Muscle of leg (tissue), 3 donors: ENCODE measurements at regions not wholly inside any gene's neighbourhood (a gene's known extent, or its start where the extent isn't known, plus 50 kb on each side); places are given as distances from the start of the nearest gene placed in this dataset.

ENCODE experiments used
- DNase-seq: peaks from one replicate; pipeline ENCODE4 v3.0.0; 2013
- H3K27ac ChIP-seq: one replicate; pipeline ENCODE4 v1.5.1; 2013; ENCODE audit warnings: mild to moderate bottlenecking, low read length, control low read depth
- H3K27me3 ChIP-seq: one replicate; pipeline ENCODE4 v1.6.1; 2013; ENCODE audit warnings: low read length; ENCODE audit not compliant: control insufficient read depth, insufficient read depth
- H3K36me3 ChIP-seq: one replicate; pipeline ENCODE4 v1.6.1; 2013; ENCODE audit warnings: low read length; ENCODE audit not compliant: control insufficient read depth, insufficient read depth
- H3K4me1 ChIP-seq: one replicate; pipeline ENCODE4 v1.6.1; 2013; ENCODE audit warnings: low read length; ENCODE audit not compliant: control insufficient read depth, insufficient read depth
- H3K4me3 ChIP-seq: one replicate; pipeline ENCODE4 v1.5.1; 2013; ENCODE audit warnings: low read length, control low read depth
- H3K9me3 ChIP-seq: replicated peaks from 2 replicates; pipeline ENCODE4 v1.6.1; 2013; ENCODE audit warnings: low read depth, low read length; ENCODE audit not compliant: control insufficient read depth
- WGBS: methylation state at CpG from one replicate; pipeline ENCODE4 v1.1.5; 2013; ENCODE audit warnings: missing lambda C conversion rate; ENCODE audit not compliant: insufficient coverage; 5-methylcytosine and 5-hydroxymethylcytosine counted together

DNA sequence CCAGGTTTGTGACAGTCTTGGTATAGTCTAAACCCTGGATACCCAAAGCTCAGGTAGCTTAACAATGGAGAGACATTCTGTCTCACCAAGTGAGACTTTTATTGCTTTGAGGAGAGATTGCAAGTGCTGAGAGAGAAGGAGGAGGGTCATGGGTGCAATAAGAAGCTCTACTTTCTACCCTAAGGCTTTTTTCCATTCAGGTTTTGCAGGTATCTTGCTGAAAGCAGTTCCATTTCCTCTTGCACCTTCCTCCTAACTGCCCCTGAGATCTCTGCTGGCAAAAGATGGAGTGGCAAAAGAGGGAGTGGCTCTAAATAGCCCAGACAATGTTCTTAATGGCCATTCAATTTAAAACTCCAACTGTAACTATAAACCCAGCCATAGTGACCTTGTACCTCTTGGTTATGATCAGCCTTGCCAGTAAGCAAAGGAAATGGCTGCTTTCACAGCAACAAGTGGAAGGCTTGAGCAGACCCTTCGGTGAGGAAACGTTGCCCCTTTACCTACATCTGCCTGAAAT, 105.6 kb upstream of the CPEB2 start:
- 60% methylated on average over 1 of the region's 2 CpGs for WGBS
- DNase-seq, result no peak
- Histone ChIP-seq H3K27me3 (no peaks in the 10 kb centered on the region), H3K4me1 (no peaks in the 10 kb centered on the region), H3K9me3 (no peaks in the 10 kb centered on the region), H3K4me3 (no peak overlapping the region), H3K36me3 (no peaks in the 10 kb centered on the region), H3K27ac (no peak overlapping the region)

DNA sequence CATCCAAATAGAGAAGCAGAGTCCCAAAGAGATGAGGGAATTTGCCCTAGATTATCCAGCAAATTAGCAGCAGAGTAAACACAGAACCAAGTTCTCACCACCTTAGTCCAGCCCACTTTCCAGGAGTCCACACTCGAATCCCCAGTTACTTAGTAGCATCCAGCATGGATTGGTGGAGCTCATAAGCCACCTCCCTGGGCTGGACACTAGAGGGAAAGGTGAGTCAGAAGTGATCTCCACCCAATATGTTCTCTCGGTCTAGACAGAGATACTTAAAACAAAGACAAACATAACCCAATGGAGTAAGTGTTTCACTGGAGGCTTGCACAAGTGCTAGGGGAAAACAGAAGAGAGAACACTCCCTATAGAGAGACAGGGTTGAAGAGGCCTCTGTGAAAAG, 105.1 kb upstream of the CPEB2 start:
- no peak overlapping the region for H3K4me3 ChIP-seq
- no peak for DNase-seq
- no peaks in the 10 kb centered on the region for H3K27me3 ChIP-seq
- H3K27ac ChIP-seq, result no peak overlapping the region
- WGBS, result no CpG with 5 or more reads among the region's 2 CpGs
- H3K4me1 ChIP-seq, result no peaks in the 10 kb centered on the region
- no peaks in the 10 kb centered on the region for H3K36me3 ChIP-seq
- no peaks in the 10 kb centered on the region for H3K9me3 ChIP-seq

DNA sequence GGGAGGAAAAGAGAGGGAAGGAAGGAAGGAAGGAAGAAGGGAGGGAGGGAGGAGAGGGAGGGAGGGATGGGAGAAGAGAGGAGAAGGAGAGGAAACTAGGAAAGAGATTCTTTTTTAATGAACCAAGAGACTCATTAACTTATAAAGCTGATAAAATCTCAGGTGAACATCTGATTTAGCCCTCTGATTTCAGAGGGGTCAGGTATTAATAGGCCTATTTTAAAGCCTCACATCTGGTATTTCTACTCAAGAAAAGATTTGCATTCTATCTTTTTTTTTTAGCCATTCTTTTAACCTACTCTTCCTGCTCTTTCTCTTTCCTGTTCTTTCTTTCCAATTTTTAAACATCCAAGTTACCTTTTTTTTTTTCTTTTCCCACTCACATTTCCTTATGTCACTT, 103.3 kb upstream of the CPEB2 start:
- no peaks in the 10 kb centered on the region for H3K4me1 ChIP-seq
- H3K36me3 ChIP-seq, result no peaks in the 10 kb centered on the region
- DNase-seq, result no peak
- H3K27me3 ChIP-seq, result no peaks in the 10 kb centered on the region
- no peak overlapping the region for H3K27ac ChIP-seq
- H3K9me3 ChIP-seq, result no peaks in the 10 kb centered on the region
- H3K4me3 ChIP-seq, result no peak overlapping the region

DNA sequence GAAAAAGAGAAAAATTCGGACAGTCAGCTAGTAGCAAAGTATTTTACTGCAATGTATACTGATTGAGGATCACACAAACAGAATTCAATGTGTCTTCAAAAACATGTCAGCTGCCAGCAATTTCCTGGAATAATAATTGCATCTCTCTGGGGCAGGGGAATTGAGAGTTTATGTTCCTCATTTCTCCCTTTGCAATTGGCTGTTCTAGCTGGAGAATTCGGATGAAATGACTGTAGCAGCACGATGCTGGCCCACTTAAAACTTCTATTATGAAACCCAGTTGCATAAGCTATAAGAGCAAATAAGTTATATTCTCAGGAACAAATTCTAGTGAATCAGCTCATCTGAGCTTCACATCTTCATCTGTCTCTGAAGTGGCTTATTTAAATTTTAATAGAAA, 99.9 kb upstream of the CPEB2 start:
- Histone ChIP-seq H3K4me3 (no peak overlapping the region), H3K36me3 (no peaks in the 10 kb centered on the region), H3K27me3 (no peaks in the 10 kb centered on the region), H3K4me1 (no peaks in the 10 kb centered on the region), H3K27ac (no peak overlapping the region), H3K9me3 (no peaks in the 10 kb centered on the region)
- peak; percentile 46 for DNase-seq
- no CpG with 5 or more reads among the region's 3 CpGs for WGBS

DNA sequence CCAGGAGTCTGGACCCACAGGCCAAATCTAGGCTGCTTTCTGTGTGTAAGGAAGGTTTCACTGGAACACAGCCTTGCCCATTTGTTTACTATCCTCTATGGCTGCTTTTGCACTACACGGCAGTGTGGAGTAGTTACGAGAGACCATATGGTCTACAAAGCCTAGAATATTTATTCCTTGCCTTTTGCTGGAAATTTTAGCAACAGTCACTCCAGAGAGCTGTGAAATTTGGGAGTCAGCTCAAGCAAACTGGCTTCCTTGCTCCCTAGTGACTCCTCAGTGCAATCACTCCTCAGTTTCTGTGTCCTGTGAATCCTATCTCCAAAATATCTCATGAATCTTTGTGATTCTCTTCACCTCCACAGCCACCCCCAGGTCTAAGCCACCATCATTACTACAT, 99.0 kb upstream of the CPEB2 start:
- no peaks in the 10 kb centered on the region for H3K4me1 ChIP-seq
- no peaks in the 10 kb centered on the region for H3K36me3 ChIP-seq
- H3K27me3 ChIP-seq, result no peaks in the 10 kb centered on the region
- H3K4me3 ChIP-seq, result no peak overlapping the region
- H3K9me3 ChIP-seq, result no peaks in the 10 kb centered on the region
- no peak overlapping the region for H3K27ac ChIP-seq
- WGBS, result 78% methylated on average over 2 of the region's 2 CpGs
- DNase-seq, result no peak

DNA sequence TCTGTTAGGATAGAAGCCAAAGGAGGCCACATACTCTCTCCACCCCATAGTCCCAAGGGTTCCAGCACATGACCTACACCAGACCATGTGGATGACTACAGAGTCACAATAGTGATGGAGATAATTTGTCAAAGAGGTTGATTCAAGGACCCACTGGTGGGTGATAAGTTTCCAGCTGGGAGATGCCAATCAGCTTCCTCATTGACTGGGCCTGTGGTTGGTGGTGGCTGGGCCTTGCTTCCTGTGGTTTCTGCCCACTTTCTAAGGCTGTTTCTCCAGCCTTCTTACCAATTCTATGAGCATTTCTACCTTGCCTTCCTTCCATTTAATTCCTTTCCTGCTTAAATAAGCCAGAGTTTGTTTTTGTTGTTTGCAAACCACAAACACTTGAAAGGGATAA, 95.5 kb upstream of the CPEB2 start:
- DNase-seq, result no peak
- H3K36me3 ChIP-seq, result no peaks in the 10 kb centered on the region
- H3K4me3 ChIP-seq, result no peak overlapping the region
- no peaks in the 10 kb centered on the region for H3K9me3 ChIP-seq
- no peaks in the 10 kb centered on the region for H3K4me1 ChIP-seq
- H3K27me3 ChIP-seq, result no peaks in the 10 kb centered on the region
- H3K27ac ChIP-seq, result no peak overlapping the region

DNA sequence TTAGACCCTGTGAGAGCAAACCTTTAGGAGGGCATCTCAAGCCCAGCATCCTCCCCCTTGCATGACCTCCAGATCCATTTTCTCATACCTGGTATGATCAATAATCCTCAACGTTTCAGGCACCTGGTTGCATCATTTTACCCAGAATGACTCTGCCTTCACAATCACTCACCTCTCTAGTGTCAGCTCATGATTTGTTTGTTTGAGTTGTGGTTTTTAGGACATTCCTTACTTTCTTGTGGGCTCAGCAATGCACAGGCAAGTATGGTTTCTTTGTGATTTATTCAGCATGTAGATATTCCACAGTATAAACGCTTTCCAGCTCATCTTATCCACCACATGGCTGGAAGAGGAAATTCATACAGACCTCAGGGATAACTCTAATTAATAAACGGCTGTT, 93.6 kb upstream of the CPEB2 start:
- H3K4me3 ChIP-seq, result no peak overlapping the region
- no peak for DNase-seq
- no peaks in the 10 kb centered on the region for H3K4me1 ChIP-seq
- H3K9me3 ChIP-seq, result no peaks in the 10 kb centered on the region
- no peak overlapping the region for H3K27ac ChIP-seq
- no peaks in the 10 kb centered on the region for H3K36me3 ChIP-seq
- WGBS, result 33% methylated on average over 2 of the region's 3 CpGs
- H3K27me3 ChIP-seq, result no peaks in the 10 kb centered on the region

DNA sequence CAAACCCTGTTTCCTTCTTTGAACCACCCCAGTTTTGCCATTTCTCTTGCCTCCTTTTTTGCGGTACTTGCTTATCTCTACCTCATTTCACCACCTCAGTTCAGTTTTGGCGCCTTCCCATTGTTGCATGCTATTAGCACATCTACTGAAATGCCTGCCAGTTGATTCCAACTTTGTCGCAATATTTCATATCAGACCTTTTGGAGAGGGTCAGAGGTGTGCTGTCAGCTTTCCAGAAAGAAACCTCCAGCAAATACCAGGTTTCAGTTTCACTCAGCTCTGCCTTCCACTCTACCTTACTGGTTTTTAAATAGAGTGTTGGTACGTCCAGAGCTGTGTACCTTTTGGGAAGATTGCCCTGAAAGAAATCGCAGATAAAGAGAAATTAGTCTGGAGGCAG, 91.9 kb upstream of the CPEB2 start:
- no peaks in the 10 kb centered on the region for H3K4me1 ChIP-seq
- WGBS, result 83% methylated on average over 1 of the region's 5 CpGs
- no peak overlapping the region for H3K4me3 ChIP-seq
- H3K27ac ChIP-seq, result no peak overlapping the region
- H3K27me3 ChIP-seq, result no peaks in the 10 kb centered on the region
- no peaks in the 10 kb centered on the region for H3K9me3 ChIP-seq
- H3K36me3 ChIP-seq, result no peaks in the 10 kb centered on the region
- no peak for DNase-seq

DNA sequence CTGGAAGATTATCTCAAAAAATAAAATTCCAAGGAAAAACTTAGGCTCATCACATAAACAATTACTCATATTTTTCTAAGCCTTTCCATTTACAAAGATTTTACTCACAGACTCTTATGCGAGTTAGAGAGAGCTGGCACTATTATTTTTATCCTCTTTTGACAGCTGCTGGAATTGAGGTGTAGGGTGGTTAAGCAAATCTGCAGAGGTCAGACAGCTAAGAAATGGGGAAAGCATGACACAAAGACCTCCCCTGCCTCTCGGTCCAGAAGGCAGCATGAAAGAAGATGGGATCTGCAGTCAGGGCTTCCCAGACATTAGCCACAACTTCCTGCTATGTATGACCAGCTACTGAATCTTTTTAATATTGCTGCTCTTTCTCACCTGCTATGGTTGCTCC, 89.9 kb upstream of the CPEB2 start:
- Histone ChIP-seq H3K4me1 (no peaks in the 10 kb centered on the region), H3K27ac (no peak overlapping the region), H3K4me3 (no peak overlapping the region), H3K27me3 (no peaks in the 10 kb centered on the region), H3K9me3 (no peaks in the 10 kb centered on the region), H3K36me3 (no peaks in the 10 kb centered on the region)
- no peak for DNase-seq
- WGBS, result no CpG with 5 or more reads among the region's 2 CpGs

DNA sequence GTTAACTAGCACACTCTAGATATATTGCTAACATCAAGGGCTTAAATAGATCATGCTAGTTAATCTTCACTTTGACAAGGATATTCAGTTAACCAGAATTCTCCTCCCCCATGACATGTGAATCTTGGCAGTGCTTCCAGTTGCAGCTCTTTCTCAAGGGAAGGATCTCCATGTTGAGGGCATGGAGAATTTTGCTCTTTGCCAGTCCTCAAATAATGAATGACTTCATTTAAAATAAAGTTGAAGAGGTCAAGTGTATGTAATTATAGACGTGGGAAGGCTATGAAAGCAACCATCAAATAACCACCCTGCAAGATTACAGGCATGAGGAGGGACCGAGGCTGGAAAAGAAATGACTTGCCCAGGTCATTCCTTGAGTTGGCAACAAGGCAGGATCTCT, 87.3 kb upstream of the CPEB2 start:
- no peak overlapping the region for H3K27ac ChIP-seq
- 86% methylated on average over 1 of the region's 2 CpGs for WGBS

DNA sequence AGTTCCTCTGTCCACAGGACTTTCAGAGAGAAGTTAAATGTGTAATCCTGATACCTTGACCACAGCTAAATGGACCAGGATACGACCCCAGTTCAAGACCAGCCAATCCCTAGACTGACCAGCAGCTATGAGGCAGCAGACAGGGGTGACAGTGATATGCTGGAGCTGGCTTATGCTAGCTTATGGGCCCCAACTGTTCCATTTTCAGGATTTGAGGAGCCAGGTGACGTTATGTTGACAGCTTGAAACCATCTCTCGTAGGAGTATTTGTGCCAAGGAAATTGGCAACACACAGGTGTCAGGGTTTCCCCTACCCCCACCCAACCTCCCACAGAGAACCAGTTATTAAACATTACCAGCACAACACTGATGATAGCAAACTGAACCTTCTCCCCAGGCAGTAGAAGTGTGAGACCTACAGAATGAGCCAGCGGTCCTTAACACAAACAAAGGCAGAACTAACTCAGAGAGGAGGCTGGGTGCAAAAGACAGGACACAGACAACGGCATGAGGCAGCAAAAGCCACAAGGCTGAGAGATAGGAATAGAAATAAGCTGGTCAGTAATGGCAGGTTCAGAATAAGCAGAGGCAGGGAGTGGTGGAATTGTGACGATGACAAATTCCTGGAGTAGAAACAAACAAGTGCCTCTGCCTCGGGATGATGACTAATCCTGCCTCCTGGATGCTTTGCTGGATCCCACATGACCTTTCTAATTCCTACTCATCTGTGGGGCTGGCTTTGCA, 85.6 kb upstream of the CPEB2 start:
- 51% methylated on average over 3 of the region's 7 CpGs for WGBS
- no peaks in the 10 kb centered on the region for H3K27me3 ChIP-seq
- DNase-seq, result peak; percentile 10
- no peaks in the 10 kb centered on the region for H3K9me3 ChIP-seq
- H3K27ac ChIP-seq, result no peak overlapping the region
- no peaks in the 10 kb centered on the region for H3K36me3 ChIP-seq
- no peaks in the 10 kb centered on the region for H3K4me1 ChIP-seq
- H3K4me3 ChIP-seq, result no peak overlapping the region

More for the DNA sequence above, 87.3 kb upstream of the CPEB2 start:
- H3K9me3 ChIP-seq, result no peaks in the 10 kb centered on the region
- no peaks in the 10 kb centered on the region for H3K36me3 ChIP-seq
- H3K27me3 ChIP-seq, result no peaks in the 10 kb centered on the region
- no peak overlapping the region for H3K4me3 ChIP-seq
- no peak for DNase-seq
- no peaks in the 10 kb centered on the region for H3K4me1 ChIP-seq
